NCI-H1436 (cell line): ENCODE measurements at regions not wholly inside any gene's neighbourhood (a gene's known extent, or its start where the extent isn't known, plus 50 kb on each side); places are given as distances from the start of the nearest gene placed in this dataset.

ENCODE experiments used
- DNase-seq: peaks from one replicate; lab custom pipeline; 2025; lab: John Stamatoyannopoulos, UW

DNA sequence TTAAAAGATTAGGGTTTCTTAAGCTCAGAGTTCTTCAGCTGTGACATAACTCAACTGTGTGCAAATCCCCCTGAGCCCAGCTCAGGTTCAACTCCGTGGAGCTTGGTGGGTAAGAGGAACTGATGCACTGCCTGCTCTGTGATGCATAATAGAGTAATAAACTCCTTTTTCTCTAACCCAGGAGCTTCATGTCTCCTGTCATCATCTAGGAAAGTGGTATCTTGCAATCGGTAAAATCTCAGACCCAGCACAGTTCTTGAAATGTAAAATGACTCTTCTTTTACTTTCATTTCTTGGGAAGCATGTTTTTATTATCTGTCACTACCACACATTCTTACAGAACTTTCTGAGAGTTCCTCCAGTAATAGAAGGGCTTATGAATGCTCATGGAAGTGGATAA is 123.8 kb upstream of the PCDH9 start:
- no peak for DNase-seq

DNA sequence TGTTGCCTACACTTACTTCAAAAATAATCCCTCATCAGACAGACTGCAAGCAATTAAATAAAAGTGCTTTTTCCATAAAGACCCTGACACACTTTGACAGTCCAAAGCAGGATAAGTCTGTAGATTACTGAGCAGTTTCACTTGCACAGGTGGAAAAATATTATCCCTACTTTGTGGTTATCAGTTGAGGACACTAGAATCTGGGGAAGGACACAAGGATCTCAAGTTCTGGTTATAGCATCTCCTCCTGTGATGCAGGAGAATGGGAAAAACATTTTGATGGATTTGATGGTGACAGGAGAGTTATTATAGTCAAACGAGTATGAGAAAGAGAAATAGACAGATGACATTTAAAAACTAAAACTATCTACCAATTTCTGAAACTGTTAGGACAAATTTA is 122.9 kb upstream of the PCDH9 start:
- no peak for DNase-seq

DNA sequence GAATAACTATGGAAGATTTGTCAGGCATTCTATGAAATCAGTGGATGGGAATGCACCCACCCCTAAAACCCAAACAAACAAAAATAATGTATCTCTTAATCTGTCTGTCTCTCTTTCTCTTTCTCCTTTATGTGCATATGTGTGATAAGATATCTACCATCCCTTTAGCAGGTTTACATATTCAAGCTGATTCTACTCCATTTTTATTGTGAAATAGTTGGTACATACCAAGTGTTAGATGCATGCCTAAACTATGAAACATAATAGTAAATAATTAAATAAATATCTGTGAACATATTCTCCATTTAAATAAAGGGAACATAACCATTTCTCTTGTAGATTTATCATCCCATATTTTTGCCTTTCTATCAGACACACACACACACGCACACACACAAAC is 121.8 kb upstream of the PCDH9 start:
- no peak for DNase-seq

GRCh38 chr13:67351114-67351513 is 121.0 kb upstream of the PCDH9 start:
- no peak for DNase-seq

GRCh38 chr13:67343777-67344176 is 113.6 kb upstream of the PCDH9 start:
- no peak for DNase-seq

- DNase-seq, result no peak
Measured at GRCh38 chr13:67341406-67341805, 111.3 kb upstream of the PCDH9 start.

- no peak for DNase-seq
Measured at GRCh38 chr13:67330149-67330548, 100.0 kb upstream of the PCDH9 start.

DNA sequence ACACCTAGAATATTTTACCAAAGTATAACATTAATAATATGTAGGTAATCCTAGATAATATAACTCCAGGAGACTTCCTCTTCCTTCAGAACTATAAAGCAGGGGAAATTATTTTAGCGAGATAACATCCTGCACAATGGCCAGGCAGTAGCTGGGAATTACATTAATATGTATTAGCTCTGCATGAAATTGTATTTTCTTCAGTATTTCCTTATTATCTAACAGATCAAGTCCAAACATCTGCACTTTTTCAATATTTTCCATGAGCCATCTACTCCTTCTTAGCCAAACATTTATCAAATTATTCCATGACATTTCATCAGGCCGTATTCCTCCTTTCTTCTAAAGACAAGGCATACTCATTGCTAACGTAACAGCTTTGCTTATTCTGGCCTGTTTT is 98.8 kb upstream of the PCDH9 start:
- DNase-seq, result no peak

DNA sequence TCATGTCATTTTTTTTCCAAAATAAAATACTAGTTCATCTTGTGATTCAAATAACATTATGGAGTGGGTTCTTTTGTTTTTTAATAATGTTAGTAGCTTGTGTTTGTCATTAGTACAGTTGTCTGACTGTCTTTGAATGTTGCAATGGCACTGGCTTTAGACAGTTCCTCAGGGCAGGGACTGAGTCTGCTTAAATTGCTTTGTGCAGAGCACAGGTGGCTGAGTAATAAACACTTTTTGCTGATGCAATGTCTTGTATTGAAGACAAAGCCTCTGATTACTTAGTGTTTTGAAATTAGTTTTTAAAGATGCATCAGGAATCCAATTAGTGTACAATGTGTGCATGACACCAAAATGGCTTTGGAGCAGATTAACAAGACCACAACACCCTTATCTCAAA is 88.7 kb upstream of the PCDH9 start:
- DNase-seq, result no peak

GRCh38 chr13:67318398-67318797 is 88.3 kb upstream of the PCDH9 start:
- DNase-seq, result no peak

DNA sequence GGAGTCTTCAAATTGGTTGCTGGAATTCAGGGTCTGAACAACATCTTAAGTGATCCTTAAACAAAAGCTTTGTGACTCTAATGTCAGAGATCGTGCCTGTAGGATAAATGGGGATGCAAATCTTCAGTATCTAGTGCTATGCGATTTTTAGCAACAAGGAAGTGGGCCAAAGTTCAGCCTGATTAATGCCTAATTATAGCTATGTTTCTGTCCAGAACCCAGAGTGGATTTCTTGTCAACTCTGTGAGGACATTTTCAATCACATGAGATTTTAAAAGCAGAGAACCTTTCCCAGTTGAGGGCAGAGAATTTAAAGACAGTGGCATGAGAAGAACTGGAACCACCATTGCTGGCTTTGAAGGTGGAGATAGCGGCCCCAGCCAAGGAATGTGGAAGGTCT is 84.3 kb upstream of the PCDH9 start:
- DNase-seq, result no peak

DNA sequence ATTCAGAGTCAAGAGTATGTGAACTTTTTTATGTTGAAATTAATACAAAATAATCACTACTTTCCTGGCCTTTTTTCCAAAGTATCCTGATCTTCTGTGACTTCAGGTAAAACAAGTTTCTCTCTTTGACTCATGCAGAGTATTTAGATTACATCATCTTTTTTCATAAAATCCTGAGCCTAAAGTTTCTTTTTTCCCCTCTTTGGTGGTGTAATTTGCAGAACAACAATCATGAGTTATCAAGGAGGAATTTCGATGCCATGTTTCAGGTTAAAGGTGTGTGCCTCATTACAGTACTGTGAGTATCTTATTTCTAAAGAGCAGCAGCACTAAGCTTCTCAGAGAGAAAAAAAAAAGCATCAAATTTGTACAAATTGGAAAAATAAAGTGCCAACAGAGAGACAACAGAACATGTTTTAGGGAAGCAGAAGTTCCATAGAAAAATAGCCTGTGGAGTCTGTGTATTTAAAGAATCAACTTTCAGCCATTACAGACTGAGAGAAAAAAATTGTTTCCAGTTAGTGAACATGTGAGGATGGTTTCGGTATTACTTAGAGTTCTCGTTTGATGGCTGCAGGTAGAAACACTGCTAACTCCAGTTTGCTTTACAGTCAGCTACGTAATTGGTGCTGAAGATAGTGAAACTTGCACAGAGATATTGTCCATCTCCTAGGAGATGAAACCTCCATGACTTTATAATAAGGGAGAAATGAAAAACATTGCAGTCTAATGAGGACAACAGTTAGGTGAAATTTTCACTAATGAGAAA is 78.1 kb upstream of the PCDH9 start:
- no peak for DNase-seq

GRCh38 chr13:67306742-67307141 is 76.6 kb upstream of the PCDH9 start:
- no peak for DNase-seq

GRCh38 chr13:67303661-67304333 is 73.7 kb upstream of the PCDH9 start:
- no peak for DNase-seq

DNA sequence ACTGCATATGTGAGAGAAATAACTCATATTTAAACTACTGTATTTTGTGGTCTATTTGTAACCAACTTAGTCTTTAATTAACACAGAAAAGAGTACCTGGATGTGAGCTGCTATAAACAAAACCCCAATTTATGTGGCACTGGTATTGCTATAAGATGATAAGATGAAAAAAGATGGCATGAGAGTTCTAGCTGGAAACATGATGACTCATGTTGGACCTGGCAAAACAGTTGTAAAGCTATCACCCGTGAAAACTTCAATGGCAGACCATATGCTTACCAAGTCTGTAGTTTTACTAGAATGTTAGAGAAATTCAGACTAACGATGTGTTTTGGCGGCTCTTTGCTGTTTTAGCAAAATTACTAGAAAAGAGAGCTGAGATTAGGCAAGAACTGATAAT is 69.6 kb upstream of the PCDH9 start:
- DNase-seq, result no peak

- DNase-seq, result no peak
Measured at GRCh38 chr13:67299072-67299635, 69.0 kb upstream of the PCDH9 start.

GRCh38 chr13:67298297-67298696 is 68.2 kb upstream of the PCDH9 start:
- DNase-seq, result no peak

DNA sequence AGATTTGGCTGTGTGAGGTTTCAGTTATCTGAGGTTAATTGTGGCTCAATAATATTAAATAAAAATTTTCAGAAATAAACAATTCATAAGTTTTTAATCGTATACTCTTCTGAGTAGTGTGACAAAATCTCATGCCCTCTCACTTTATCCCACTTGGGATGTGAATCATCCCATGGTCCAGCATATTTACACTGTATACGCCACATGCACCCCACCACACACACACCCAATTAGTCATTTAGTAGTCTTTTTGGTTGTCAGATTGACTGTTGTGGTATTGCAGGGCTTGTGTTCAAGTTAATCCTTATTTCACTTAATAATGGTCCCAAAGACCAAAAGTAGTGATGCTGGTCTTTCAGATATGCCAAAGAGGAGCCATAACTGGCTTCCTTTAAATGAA is 66.4 kb upstream of the PCDH9 start:
- DNase-seq, result no peak

GRCh38 chr13:67292886-67293285 is 62.8 kb upstream of the PCDH9 start:
- no peak for DNase-seq

DNA sequence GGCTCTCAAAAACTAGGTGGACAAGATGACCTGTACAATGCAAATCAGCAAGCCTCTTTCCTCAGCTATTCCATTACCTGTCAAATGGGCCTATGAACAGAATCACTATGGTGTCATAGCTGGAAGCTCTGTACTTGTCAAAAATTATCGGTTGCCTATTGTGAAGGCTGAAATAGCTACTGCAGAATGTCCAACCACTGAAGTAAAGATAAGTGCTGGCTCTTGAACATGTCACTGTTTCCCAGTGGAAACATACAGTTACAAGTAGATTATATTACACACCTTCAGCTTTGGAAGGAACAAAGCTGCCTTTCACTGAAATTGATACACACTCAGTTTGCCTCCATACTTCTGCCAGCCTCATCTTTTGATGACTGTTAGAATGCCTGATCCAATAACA is 55.5 kb upstream of the PCDH9 start:
- DNase-seq, result no peak

DNA sequence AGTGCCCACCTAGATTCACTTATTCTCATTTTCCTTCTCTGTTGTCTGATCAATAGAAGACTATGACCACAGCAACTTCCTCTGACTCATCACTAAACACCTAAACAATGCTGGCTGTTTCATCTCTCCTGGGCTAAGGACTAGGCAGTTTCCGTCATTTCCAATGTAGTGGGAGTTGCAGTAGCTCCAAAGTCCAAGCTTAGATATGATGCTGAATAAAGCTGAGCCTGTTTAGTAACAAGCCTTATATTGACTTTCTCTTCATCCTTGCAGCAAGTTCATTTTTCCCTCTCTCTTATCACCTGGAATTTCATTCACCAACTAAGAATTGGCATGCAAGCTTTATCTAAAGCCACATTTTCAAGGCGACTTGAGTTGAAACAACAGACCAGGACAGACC is 53.5 kb upstream of the PCDH9 start:
- DNase-seq, result no peak

- DNase-seq, result no peak
Measured at GRCh38 chr13:67281466-67281865, 51.3 kb upstream of the PCDH9 start.
